Common myeloid progenitor, CD34-positive (primary cell): ENCODE measurements at regions not wholly inside any gene's neighbourhood (a gene's known extent, or its start where the extent isn't known, plus 50 kb on each side); places are given as distances from the start of the nearest gene placed in this dataset.

Experiments
- CTCF ChIA-PET: fragments of 350-600 bp; sonication (Branson Sonifier 250); formaldehyde crosslinking; loops from one replicate; lab custom pipeline; 2021; ENCODE audit warnings: antibody characterized with exemption; lab: Charles Lee
- POLR2A ChIA-PET: fragments of 350-600 bp; sonication (Branson Sonifier 250); formaldehyde crosslinking; loops from one replicate; lab custom pipeline; 2021; ENCODE audit warnings: antibody characterized with exemption; lab: Charles Lee
- DNase-seq, 3 donors: peaks; one replicate each; pipeline versions ENCODE4 v3.0.0 to v3.0.0-alpha.2; 2013
- H3K27ac ChIP-seq, 2 experiments: 1 replicate in 1 of 2; 2 replicates in 1 of 2; pipeline ENCODE4 v1.7.0; 2013; ENCODE audit warnings: inconsistent platforms in 2 of 2, low read length in 2 of 2, mild to moderate bottlenecking in 2 of 2, low read depth in 1 of 2, moderate library complexity in 1 of 2; ENCODE audit not compliant: severe bottlenecking in 2 of 2, insufficient read depth in 1 of 2, poor library complexity in 1 of 2
- H3K27me3 ChIP-seq, 5 experiments: replicated peaks in 2 of 5; 1 replicate in 3 of 5; 2 replicates in 2 of 5; pipeline versions ENCODE4 v1.6.1 to v1.7.0; 2013; ENCODE audit warnings: low read length in 4 of 5, mild to moderate bottlenecking in 2 of 5, moderate library complexity in 2 of 5, inconsistent platforms in 1 of 5; ENCODE audit not compliant: insufficient read depth in 5 of 5, control insufficient read depth in 4 of 5
- H3K36me3 ChIP-seq, 4 experiments: 1 replicate in 2 of 4; 2 replicates in 2 of 4; pipeline versions ENCODE4 v1.6.1 to v1.7.0; 2013; ENCODE audit warnings: low read length in 3 of 4, control low read depth in 1 of 4, mild to moderate bottlenecking in 1 of 4; ENCODE audit not compliant: control insufficient read depth in 4 of 4, insufficient read depth in 4 of 4
- H3K4me1 ChIP-seq, 4 experiments: 1 replicate in 3 of 4; 2 replicates in 1 of 4; pipeline versions ENCODE4 v1.6.1 to v1.7.1; 2013; ENCODE audit warnings: low read length in 3 of 4, mild to moderate bottlenecking in 3 of 4, control low read depth in 1 of 4, inconsistent platforms in 1 of 4, moderate library complexity in 1 of 4; ENCODE audit not compliant: control insufficient read depth in 4 of 4, insufficient read depth in 4 of 4; ENCODE audit errors: control extremely low read depth in 1 of 4
- H3K4me3 ChIP-seq, 7 experiments: 1 replicate in 4 of 7; 2 replicates in 3 of 7; pipeline versions ENCODE4 v1.5.1 to v1.7.0; 2013; ENCODE audit warnings: mild to moderate bottlenecking in 7 of 7, low read length in 6 of 7, moderate library complexity in 6 of 7, inconsistent platforms in 2 of 7, low read depth in 2 of 7, control low read depth in 1 of 7; ENCODE audit not compliant: insufficient read depth in 4 of 7, control insufficient read depth in 1 of 7; ENCODE audit errors: extremely low read depth in 1 of 7
- H3K9me3 ChIP-seq, 5 experiments: 1 replicate in 4 of 5; 2 replicates in 1 of 5; pipeline versions ENCODE4 v1.6.1 to v1.7.1; 2013; ENCODE audit warnings: low read length in 4 of 5, mild to moderate bottlenecking in 2 of 5, inconsistent platforms in 1 of 5, low read depth in 1 of 5, moderate library complexity in 1 of 5; ENCODE audit not compliant: control insufficient read depth in 4 of 5, insufficient read depth in 2 of 5; ENCODE audit errors: control extremely low read depth in 1 of 5
- WGBS: methylation state at CpG from one replicate; pipeline ENCODE4 v1.1.5; 2013; ENCODE audit not compliant: insufficient coverage; 5-methylcytosine and 5-hydroxymethylcytosine counted together

- ChIA-PET POLR2A (no interaction called here), CTCF (interaction anchor here (1.4 kb wide), 1 partner anchor 11 kb away, joined by 6 read pairs; no protein-coding TSS in a partner anchor)
- H3K27me3 ChIP-seq: no peaks in the 10 kb centered on the region
- 53% methylated on average over 7 of the region's 7 CpGs for WGBS
- peaks cover 0 to 6% (median 0%) of the 10 kb centered on the region in 5 experiments for H3K9me3 ChIP-seq
- DNase-seq: peak in 1 of 3 donors; percentile 38
- H3K36me3 ChIP-seq: no peaks in the 10 kb centered on the region
- no peak overlapping the region for H3K4me3 ChIP-seq
- peaks cover 0 to 30% (median 7%) of the 10 kb centered on the region in 4 experiments for H3K4me1 ChIP-seq
- no peak overlapping the region for H3K27ac ChIP-seq
These were observed 180.9 kb upstream of the RREB1 start for GRCh38 chr6:6926856-6927255.

GRCh38 chr6:6927521-6928361 lies 180.0 kb upstream of the RREB1 start:
- Histone ChIP-seq H3K9me3 (no peaks in the 10 kb centered on the region), H3K27ac (no peak overlapping the region), H3K36me3 (no peaks in the 10 kb centered on the region), H3K4me3 (no peak overlapping the region), H3K27me3 (no peaks in the 10 kb centered on the region), H3K4me1 (peaks cover 0 to 30% (median 7%) of the 10 kb centered on the region in 4 experiments)
- ChIA-PET POLR2A (no interaction called here), CTCF (interaction anchor here (1.4 kb wide), 1 partner anchor 12 kb away, joined by 6 read pairs; no protein-coding TSS in a partner anchor)
- 84% methylated on average over 18 of the region's 20 CpGs for WGBS
- peak in 1 of 3 donors; percentile 52 for DNase-seq

- Histone ChIP-seq H3K27me3 (no peaks in the 10 kb centered on the region), H3K4me3 (no peak overlapping the region), H3K36me3 (no peaks in the 10 kb centered on the region), H3K4me1 (peaks cover 0 to 30% (median 7%) of the 10 kb centered on the region in 4 experiments), H3K27ac (no peak overlapping the region), H3K9me3 (no peaks in the 10 kb centered on the region)
- no peak for DNase-seq
- POLR2A ChIA-PET: no interaction called here
- 92% methylated on average over 6 of the region's 9 CpGs for WGBS
- CTCF ChIA-PET: no interaction called here
These were observed 177.4 kb upstream of the RREB1 start for GRCh38 chr6:6930223-6930880.

GRCh38 chr6:6931071-6932025 lies 176.4 kb upstream of the RREB1 start:
- Histone ChIP-seq H3K36me3 (no peaks in the 10 kb centered on the region), H3K27ac (no peak overlapping the region), H3K4me3 (no peak overlapping the region), H3K4me1 (peaks cover 0 to 30% (median 6%) of the 10 kb centered on the region in 4 experiments), H3K27me3 (no peaks in the 10 kb centered on the region), H3K9me3 (no peaks in the 10 kb centered on the region)
- 92% methylated on average over 8 of the region's 9 CpGs for WGBS
- CTCF ChIA-PET: interaction anchor here (1.1 kb wide), 1 partner anchor 10 kb away, joined by 3 read pairs; no protein-coding TSS in a partner anchor
- no peak for DNase-seq
- POLR2A ChIA-PET: no interaction called here

GRCh38 chr6:6932341-6932740 lies 175.4 kb upstream of the RREB1 start:
- Histone ChIP-seq H3K4me1 (peaks cover 0 to 24% (median 4%) of the 10 kb centered on the region in 4 experiments), H3K36me3 (no peaks in the 10 kb centered on the region), H3K27me3 (no peaks in the 10 kb centered on the region), H3K9me3 (no peaks in the 10 kb centered on the region), H3K4me3 (no peak overlapping the region), H3K27ac (no peak overlapping the region)
- no peak for DNase-seq
- POLR2A ChIA-PET: no interaction called here
- 66% methylated on average over 4 of the region's 4 CpGs for WGBS
- CTCF ChIA-PET: no interaction called here

GRCh38 chr6:6932968-6933367 lies 174.8 kb upstream of the RREB1 start:
- Histone ChIP-seq H3K27me3 (no peaks in the 10 kb centered on the region), H3K36me3 (no peaks in the 10 kb centered on the region), H3K27ac (no peak overlapping the region), H3K9me3 (no peaks in the 10 kb centered on the region), H3K4me3 (no peak overlapping the region), H3K4me1 (peaks cover 0 to 17% (median 1%) of the 10 kb centered on the region in 4 experiments)
- WGBS: 100% methylated on average over 1 of the region's 7 CpGs
- POLR2A ChIA-PET: no interaction called here
- CTCF ChIA-PET: no interaction called here
- DNase-seq: no peak
